ENCODE measurements at regions not wholly inside any gene's neighbourhood (a gene's known extent, or its start where the extent isn't known, plus 50 kb on each side); places are given as distances from the start of the nearest gene placed in this dataset.
"Not testable (repeated sequence)": the region's sequence is repeated elsewhere in the genome, so short reads cannot be mapped to it uniquely, and the experiment has no call there.

- no peak for DNase-seq (ENCODE audit: low spot score)
Measured at GRCh38 chr3:40901298-40901697, 298.0 kb upstream of the CTNNB1 start.

- no peak for DNase-seq (ENCODE audit: low spot score)
Measured at GRCh38 chr3:40901796-40902195, 297.5 kb upstream of the CTNNB1 start.

- DNase-seq (ENCODE audit: low spot score), result not testable (repeated sequence)
Measured at GRCh38 chr3:40907907-40908465, 291.3 kb upstream of the CTNNB1 start.

GRCh38 chr3:40908612-40909011, 290.7 kb upstream of the CTNNB1 start:
- no peak for DNase-seq (ENCODE audit: low spot score)

- no peak for DNase-seq (ENCODE audit: low spot score)
Measured at GRCh38 chr3:40911264-40911663, 288.0 kb upstream of the CTNNB1 start.

GRCh38 chr3:40911928-40912327, 287.4 kb upstream of the CTNNB1 start:
- DNase-seq (ENCODE audit: low spot score), result no peak

- DNase-seq (ENCODE audit: low spot score), result no peak
Measured at GRCh38 chr3:40912461-40912860, 286.8 kb upstream of the CTNNB1 start.

- no peak for DNase-seq (ENCODE audit: low spot score)
Measured at GRCh38 chr3:40913192-40913591, 286.1 kb upstream of the CTNNB1 start.

GRCh38 chr3:40913641-40914040, 285.7 kb upstream of the CTNNB1 start:
- no peak for DNase-seq (ENCODE audit: low spot score)

GRCh38 chr3:40914475-40914874, 284.8 kb upstream of the CTNNB1 start:
- DNase-seq (ENCODE audit: low spot score), result no peak

- DNase-seq (ENCODE audit: low spot score), result no peak
Measured at GRCh38 chr3:40915346-40915865, 283.9 kb upstream of the CTNNB1 start.

GRCh38 chr3:40920041-40920440, 279.3 kb upstream of the CTNNB1 start:
- no peak for DNase-seq (ENCODE audit: low spot score)

GRCh38 chr3:40921251-40921650, 278.1 kb upstream of the CTNNB1 start:
- no peak for DNase-seq (ENCODE audit: low spot score)

- no peak for DNase-seq (ENCODE audit: low spot score)
Measured at GRCh38 chr3:40923143-40923542, 276.2 kb upstream of the CTNNB1 start.

- DNase-seq (ENCODE audit: low spot score), result no peak
Measured at GRCh38 chr3:40923651-40924050, 275.7 kb upstream of the CTNNB1 start.

GRCh38 chr3:40924559-40925141, 274.7 kb upstream of the CTNNB1 start:
- DNase-seq (ENCODE audit: low spot score), result no peak

GRCh38 chr3:40925231-40925630, 274.1 kb upstream of the CTNNB1 start:
- no peak for DNase-seq (ENCODE audit: low spot score)

GRCh38 chr3:40930131-40930538, 269.2 kb upstream of the CTNNB1 start:
- no peak for DNase-seq (ENCODE audit: low spot score)

GRCh38 chr3:40930756-40931155, 268.5 kb upstream of the CTNNB1 start:
- DNase-seq (ENCODE audit: low spot score), result no peak

GRCh38 chr3:40938591-40938990, 260.7 kb upstream of the CTNNB1 start:
- DNase-seq (ENCODE audit: low spot score), result no peak

GRCh38 chr3:40939030-40939740, 260.1 kb upstream of the CTNNB1 start:
- DNase-seq (ENCODE audit: low spot score), result no peak

- DNase-seq (ENCODE audit: low spot score), result no peak
Measured at GRCh38 chr3:40939741-40940130, 259.6 kb upstream of the CTNNB1 start.

- no peak for DNase-seq (ENCODE audit: low spot score)
Measured at GRCh38 chr3:40940651-40941050, 258.7 kb upstream of the CTNNB1 start.

Measured in CD4-positive, alpha-beta T cell treated with Interleukin-6 at 100 ng/mL for 8 hours (primary cell).